ENCODE measurements at regions not wholly inside any gene's neighbourhood (a gene's known extent, or its start where the extent isn't known, plus 50 kb on each side); places are given as distances from the start of the nearest gene placed in this dataset.

GRCh38 chr6:22112461-22112860 is 184.4 kb downstream of the PRL start:
- TF ChIP-seq ZNF565 (CRISPR knock-in tag; conservative IDR thresholded peaks at IDR 0.05; ENCODE audit: low read depth), result no peak
- TF ChIP-seq ISL1 (CRISPR knock-in tag; IDR thresholded peaks at IDR 0.05), result no peak
- no peak for TF ChIP-seq ZFP3 (CRISPR knock-in tag; IDR thresholded peaks at IDR 0.05)
- TF ChIP-seq ZNF8 (CRISPR knock-in tag; IDR thresholded peaks at IDR 0.05), result no peak
- TF ChIP-seq, protein P1, sequence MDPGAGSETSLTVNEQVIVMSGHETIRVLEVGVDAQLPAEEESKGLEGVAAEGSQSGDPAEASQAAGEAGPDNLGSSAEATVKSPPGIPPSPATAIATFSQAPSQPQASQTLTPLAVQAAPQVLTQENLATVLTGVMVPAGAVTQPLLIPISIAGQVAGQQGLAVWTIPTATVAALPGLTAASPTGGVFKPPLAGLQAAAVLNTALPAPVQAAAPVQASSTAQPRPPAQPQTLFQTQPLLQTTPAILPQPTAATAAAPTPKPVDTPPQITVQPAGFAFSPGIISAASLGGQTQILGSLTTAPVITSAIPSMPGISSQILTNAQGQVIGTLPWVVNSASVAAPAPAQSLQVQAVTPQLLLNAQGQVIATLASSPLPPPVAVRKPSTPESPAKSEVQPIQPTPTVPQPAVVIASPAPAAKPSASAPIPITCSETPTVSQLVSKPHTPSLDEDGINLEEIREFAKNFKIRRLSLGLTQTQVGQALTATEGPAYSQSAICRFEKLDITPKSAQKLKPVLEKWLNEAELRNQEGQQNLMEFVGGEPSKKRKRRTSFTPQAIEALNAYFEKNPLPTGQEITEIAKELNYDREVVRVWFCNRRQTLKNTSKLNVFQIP (CRISPR knock-in tag; IDR thresholded peaks at IDR 0.05; ENCODE audit: borderline replicate concordance, low read depth), result no peak
- TF ChIP-seq RARB (CRISPR knock-in tag; IDR thresholded peaks at IDR 0.05), result no peak
- no peak for TF ChIP-seq TSHZ2 (CRISPR knock-in tag; IDR thresholded peaks at IDR 0.05)
- TF ChIP-seq ARNTL (CRISPR knock-in tag; IDR thresholded peaks at IDR 0.05; ENCODE audit: borderline replicate concordance, low read depth), result no peak
- TF ChIP-seq, protein P2, sequence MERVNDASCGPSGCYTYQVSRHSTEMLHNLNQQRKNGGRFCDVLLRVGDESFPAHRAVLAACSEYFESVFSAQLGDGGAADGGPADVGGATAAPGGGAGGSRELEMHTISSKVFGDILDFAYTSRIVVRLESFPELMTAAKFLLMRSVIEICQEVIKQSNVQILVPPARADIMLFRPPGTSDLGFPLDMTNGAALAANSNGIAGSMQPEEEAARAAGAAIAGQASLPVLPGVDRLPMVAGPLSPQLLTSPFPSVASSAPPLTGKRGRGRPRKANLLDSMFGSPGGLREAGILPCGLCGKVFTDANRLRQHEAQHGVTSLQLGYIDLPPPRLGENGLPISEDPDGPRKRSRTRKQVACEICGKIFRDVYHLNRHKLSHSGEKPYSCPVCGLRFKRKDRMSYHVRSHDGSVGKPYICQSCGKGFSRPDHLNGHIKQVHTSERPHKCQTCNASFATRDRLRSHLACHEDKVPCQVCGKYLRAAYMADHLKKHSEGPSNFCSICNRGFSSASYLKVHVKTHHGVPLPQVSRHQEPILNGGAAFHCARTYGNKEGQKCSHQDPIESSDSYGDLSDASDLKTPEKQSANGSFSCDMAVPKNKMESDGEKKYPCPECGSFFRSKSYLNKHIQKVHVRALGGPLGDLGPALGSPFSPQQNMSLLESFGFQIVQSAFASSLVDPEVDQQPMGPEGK (CRISPR knock-in tag; IDR thresholded peaks at IDR 0.05; ENCODE audit: borderline replicate concordance), result no peak
